B cell (primary cell): ENCODE measurements at regions not wholly inside any gene's neighbourhood (a gene's known extent, or its start where the extent isn't known, plus 50 kb on each side); places are given as distances from the start of the nearest gene placed in this dataset.

Experiments used
- ATAC-seq: fragments of 200-7000 bp; cut with Tn5 transposase; one replicate; pipeline ENCODE4 v1.10.0; 2021; ENCODE audit warnings: low read depth, mild to moderate bottlenecking, moderate number of reproducible peaks, moderate library complexity
- CTCF ChIA-PET: fragments of 350-600 bp; sonication (Branson Sonifier 250); formaldehyde crosslinking; loops from one replicate; lab custom pipeline; 2021; ENCODE audit warnings: antibody characterized with exemption, inconsistent platforms; lab: Charles Lee
- POLR2A ChIA-PET: fragments of 350-600 bp; sonication (Branson Sonifier 250); formaldehyde crosslinking; loops from one replicate; lab custom pipeline; 2021; ENCODE audit warnings: antibody characterized with exemption; lab: Charles Lee
- DNase-seq: peaks from one replicate; pipeline ENCODE4 v3.0.0; 2013
- H2AFZ ChIP-seq: 2 replicates; pipeline ENCODE4 v1.6.1; 2012; ENCODE audit warnings: mild to moderate bottlenecking, low read depth, low read length; ENCODE audit not compliant: insufficient read depth, poor library complexity, severe bottlenecking
- H3K27ac ChIP-seq, 2 donors: 1 replicate in 1 of 2; 2 replicates in 1 of 2; pipeline ENCODE4 v1.5.1; 2012 to 2013; ENCODE audit warnings: low read length in 2 of 2, mild to moderate bottlenecking in 2 of 2, moderate library complexity in 1 of 2
- H3K27me3 ChIP-seq, 4 experiments: fragments of 200-600 bp in 1 of 4; sonication (generic) in 1 of 4; replicated peaks in 1 of 4; 1 replicate in 2 of 4; 2 replicates in 2 of 4; pipeline versions ENCODE4 v1.6.1 to v1.7.0; 2013 to 2016; ENCODE audit warnings: low read length in 3 of 4, mild to moderate bottlenecking in 2 of 4, mixed read lengths in 1 of 4, moderate library complexity in 1 of 4; ENCODE audit not compliant: insufficient read depth in 4 of 4, control insufficient read depth in 3 of 4; ENCODE audit errors: control extremely low read depth in 1 of 4
- H3K36me3 ChIP-seq, 2 experiments: replicated peaks in 1 of 2; 1 replicate in 1 of 2; 2 replicates in 1 of 2; pipeline versions ENCODE4 v1.6.1 to v1.7.1; 2013; ENCODE audit warnings: low read length in 1 of 2; ENCODE audit not compliant: insufficient read depth in 2 of 2, control insufficient read depth in 1 of 2; ENCODE audit errors: control extremely low read depth in 1 of 2, extremely low read depth in 1 of 2
- H3K4me1 ChIP-seq, 2 donors: fragments of 200-600 bp in 1 of 2; sonication (generic) in 1 of 2; 1 replicate in 1 of 2; 2 replicates in 1 of 2; pipeline versions ENCODE4 v1.5.1 to v1.6.1; 2013 to 2017; ENCODE audit warnings: low read length in 2 of 2; ENCODE audit not compliant: control insufficient read depth in 2 of 2, insufficient read depth in 2 of 2
- H3K4me2 ChIP-seq: replicated peaks from 2 replicates; pipeline ENCODE3; 2012; ENCODE audit warnings: mild to moderate bottlenecking, low read depth, low read length; ENCODE audit not compliant: poor library complexity, severe bottlenecking
- H3K4me3 ChIP-seq, 5 experiments: fragments of 200-600 bp in 1 of 5; sonication (generic) in 1 of 5; 1 replicate in 3 of 5; 2 replicates in 2 of 5; pipeline versions ENCODE4 v1.5.1 to v1.7.0; 2011 to 2016; ENCODE audit warnings: low read length in 4 of 5, mild to moderate bottlenecking in 4 of 5, low read depth in 2 of 5, control low read depth in 1 of 5, moderate library complexity in 1 of 5; ENCODE audit not compliant: insufficient read depth in 1 of 5; ENCODE audit errors: control extremely low read depth in 1 of 5, extremely low read depth in 1 of 5
- H3K79me2 ChIP-seq: fragments of 200-600 bp; sonication (generic); one replicate; pipeline ENCODE4 v1.6.0; 2016; ENCODE audit warnings: low read length; ENCODE audit not compliant: control insufficient read depth, insufficient read depth
- H3K9ac ChIP-seq: fragments of 200-600 bp; sonication (generic); 2 replicates; pipeline ENCODE4 v1.6.1; 2017; ENCODE audit warnings: mild to moderate bottlenecking, low read length, moderate library complexity
- H3K9me3 ChIP-seq, 3 donors: one replicate each; pipeline versions ENCODE4 v1.6.1 to v1.7.1; 2013; ENCODE audit warnings: low read length in 2 of 3; ENCODE audit not compliant: control insufficient read depth in 2 of 3, insufficient read depth in 1 of 3; ENCODE audit errors: control extremely low read depth in 1 of 3
- H4K20me1 ChIP-seq: 2 replicates; pipeline ENCODE4 v1.6.0; 2012; ENCODE audit warnings: mild to moderate bottlenecking, low read length; ENCODE audit not compliant: insufficient read depth, control insufficient read depth, poor library complexity, severe bottlenecking
- H3K27ac Mint-ChIP-seq: one replicate; pipeline ENCODE4 v1.8.0; 2021; ENCODE audit warnings: mixed read lengths
- H3K27me3 Mint-ChIP-seq: one replicate; pipeline ENCODE4 v1.8.0; 2021; ENCODE audit warnings: mixed read lengths
- H3K4me1 Mint-ChIP-seq: one replicate; pipeline ENCODE4 v1.8.0; 2021; ENCODE audit warnings: mixed read lengths
- H3K4me3 Mint-ChIP-seq: one replicate; pipeline ENCODE4 v1.8.0; 2021; ENCODE audit warnings: mixed read lengths
- H3K9me3 Mint-ChIP-seq: one replicate; pipeline ENCODE4 v1.8.0; 2022; ENCODE audit warnings: mixed read lengths; ENCODE audit not compliant: insufficient read depth
- EZH2 ChIP-seq: IDR thresholded peaks from 2 replicates; pipeline ENCODE4 v1.6.1; 2012; ENCODE audit warnings: borderline replicate concordance, low read depth, mild to moderate bottlenecking, moderate library complexity, low read length; ENCODE audit not compliant: insufficient read depth, poor library complexity, severe bottlenecking
- WGBS: methylation state at CpG from one replicate; pipeline ENCODE4 v1.1.5; 2013; ENCODE audit warnings: missing lambda C conversion rate; ENCODE audit not compliant: insufficient coverage; 5-methylcytosine and 5-hydroxymethylcytosine counted together
- intact Hi-C: fragments of 100-400 bp; cut with micrococcal nuclease; formaldehyde crosslinking; loops from one replicate; pipeline ENCODE4 v1.10.0; 2022
- TF ChIP-seq, protein P1 (sequence below): fragments of 200-600 bp; IDR thresholded peaks from one replicate; pipeline ENCODE4 v1.8.0; 2022; ENCODE audit warnings: antibody characterized with exemption, mild to moderate bottlenecking

GRCh38 chr10:9869205-9869604 is 1148.5 kb upstream of the CELF2 start:
- intact Hi-C loops: no loop called here
- H3K9me3 Mint-ChIP-seq: no peaks in the 10 kb centered on the region
- ATAC-seq: no peak
- H3K27me3 Mint-ChIP-seq: no peaks in the 10 kb centered on the region
- Histone ChIP-seq H3K4me1 (no peaks in the 10 kb centered on the region), H3K4me3 (no peak overlapping the region), H4K20me1 (no peaks in the 10 kb centered on the region), H3K79me2 (no peaks in the 10 kb centered on the region), H3K27ac (no peak overlapping the region), H3K9me3 (peaks cover 0 to 1% (median 0%) of the 10 kb centered on the region in 3 donors), H2AFZ (no peak overlapping the region), H3K9ac (no peak overlapping the region), H3K27me3 (no peaks in the 10 kb centered on the region), H3K4me2 (no peak overlapping the region), H3K36me3 (no peaks in the 10 kb centered on the region)
- H3K27ac Mint-ChIP-seq: no peak overlapping the region
- 71% methylated on average over 1 of the region's 2 CpGs for WGBS
- no peak overlapping the region for H3K4me3 Mint-ChIP-seq
- TF ChIP-seq, protein P1, sequence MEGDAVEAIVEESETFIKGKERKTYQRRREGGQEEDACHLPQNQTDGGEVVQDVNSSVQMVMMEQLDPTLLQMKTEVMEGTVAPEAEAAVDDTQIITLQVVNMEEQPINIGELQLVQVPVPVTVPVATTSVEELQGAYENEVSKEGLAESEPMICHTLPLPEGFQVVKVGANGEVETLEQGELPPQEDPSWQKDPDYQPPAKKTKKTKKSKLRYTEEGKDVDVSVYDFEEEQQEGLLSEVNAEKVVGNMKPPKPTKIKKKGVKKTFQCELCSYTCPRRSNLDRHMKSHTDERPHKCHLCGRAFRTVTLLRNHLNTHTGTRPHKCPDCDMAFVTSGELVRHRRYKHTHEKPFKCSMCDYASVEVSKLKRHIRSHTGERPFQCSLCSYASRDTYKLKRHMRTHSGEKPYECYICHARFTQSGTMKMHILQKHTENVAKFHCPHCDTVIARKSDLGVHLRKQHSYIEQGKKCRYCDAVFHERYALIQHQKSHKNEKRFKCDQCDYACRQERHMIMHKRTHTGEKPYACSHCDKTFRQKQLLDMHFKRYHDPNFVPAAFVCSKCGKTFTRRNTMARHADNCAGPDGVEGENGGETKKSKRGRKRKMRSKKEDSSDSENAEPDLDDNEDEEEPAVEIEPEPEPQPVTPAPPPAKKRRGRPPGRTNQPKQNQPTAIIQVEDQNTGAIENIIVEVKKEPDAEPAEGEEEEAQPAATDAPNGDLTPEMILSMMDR: no peak
- TF ChIP-seq EZH2: no peak
- POLR2A ChIA-PET: no interaction called here
- DNase-seq: no peak
- CTCF ChIA-PET: no interaction called here
- no peaks in the 10 kb centered on the region for H3K4me1 Mint-ChIP-seq

- no peak for DNase-seq
These were observed 1148.0 kb upstream of the CELF2 start for GRCh38 chr10:9869606-9870176.

More at GRCh38 chr10:9869606-9870176, 1148.0 kb upstream of the CELF2 start:
- H3K27ac ChIP-seq: no peak overlapping the region
- H3K9ac ChIP-seq: no peak overlapping the region
- H3K79me2 ChIP-seq: no peaks in the 10 kb centered on the region
- H3K27ac Mint-ChIP-seq: no peak overlapping the region
- no peak for ATAC-seq
- no peak overlapping the region for H3K4me3 ChIP-seq
- no peaks in the 10 kb centered on the region for H3K36me3 ChIP-seq
- peaks cover 0 to 1% (median 0%) of the 10 kb centered on the region in 3 donors for H3K9me3 ChIP-seq
- WGBS: no CpG with 5 or more reads among the region's 5 CpGs
- H3K27me3 ChIP-seq: no peaks in the 10 kb centered on the region
- no peak overlapping the region for H2AFZ ChIP-seq
- no peak overlapping the region for H3K4me2 ChIP-seq
- ChIA-PET POLR2A (no interaction called here), CTCF (no interaction called here)
- no peaks in the 10 kb centered on the region for H4K20me1 ChIP-seq
- H3K4me1 ChIP-seq: no peaks in the 10 kb centered on the region
- no peaks in the 10 kb centered on the region for H3K27me3 Mint-ChIP-seq
- H3K4me1 Mint-ChIP-seq: no peaks in the 10 kb centered on the region
- TF ChIP-seq, protein P1: no peak
- TF ChIP-seq EZH2: no peak
- intact Hi-C loops: no loop called here
- H3K9me3 Mint-ChIP-seq: no peaks in the 10 kb centered on the region
- H3K4me3 Mint-ChIP-seq: no peak overlapping the region
